ENCODE measurements at regions not wholly inside any gene's neighbourhood (a gene's known extent, or its start where the extent isn't known, plus 50 kb on each side); places are given as distances from the start of the nearest gene placed in this dataset.

- intact Hi-C loops (cut with micrococcal nuclease; ENCODE audit: unreplicated experiment) = loop anchor here (10.0 kb wide), 1 partner anchor 70 kb away; no protein-coding TSS in a partner anchor
- no peak overlapping the region for H3K27ac Mint-ChIP-seq (ENCODE audit: unreplicated experiment)
- no peaks in the 10 kb centered on the region for H3K9me3 Mint-ChIP-seq (ENCODE audit: low read depth, unreplicated experiment)
- H3K4me3 Mint-ChIP-seq (ENCODE audit: low read depth, unreplicated experiment) = no peak overlapping the region
- H3K27me3 Mint-ChIP-seq (ENCODE audit: unreplicated experiment) = peaks cover 52% of the 10 kb centered on the region
- BruUV-seq (replicated peaks) = no TSS peak
- CTCF ChIA-PET = interaction anchor here (0.9 kb wide), 1 partner anchor 21 kb away, joined by 3 read pairs; no protein-coding TSS in a partner anchor
- DNase-seq = no peak
- TF ChIP-seq CTCF (IDR thresholded peaks at IDR 0.05; ENCODE audit: unreplicated experiment) = no peak
- no peaks in the 10 kb centered on the region for H3K4me1 Mint-ChIP-seq (ENCODE audit: low read depth, unreplicated experiment)
- H3K36me3 Mint-ChIP-seq (ENCODE audit: insufficient read depth, unreplicated experiment) = no peaks in the 10 kb centered on the region
These were observed 82.0 kb upstream of the TOP3B start for GRCh38 chr22:22064580-22064979.

GRCh38 chr22:22062306-22062793 lies 79.8 kb upstream of the TOP3B start:
- CTCF ChIA-PET = interaction anchor here (0.6 kb wide), 1 partner anchor 110 kb away, joined by 3 read pairs; the partner anchor contains the start of gene PPM1F
- Mint-ChIP-seq H3K4me1 (ENCODE audit: low read depth, unreplicated experiment) (no peaks in the 10 kb centered on the region), H3K36me3 (ENCODE audit: insufficient read depth, unreplicated experiment) (no peaks in the 10 kb centered on the region), H3K27ac (ENCODE audit: unreplicated experiment) (no peak overlapping the region), H3K4me3 (ENCODE audit: low read depth, unreplicated experiment) (no peak overlapping the region), H3K27me3 (ENCODE audit: unreplicated experiment) (peaks cover 52% of the 10 kb centered on the region), H3K9me3 (ENCODE audit: low read depth, unreplicated experiment) (no peaks in the 10 kb centered on the region)
- TF ChIP-seq CTCF (IDR thresholded peaks at IDR 0.05; ENCODE audit: unreplicated experiment) = no peak
- intact Hi-C loops (cut with micrococcal nuclease; ENCODE audit: unreplicated experiment) = loop anchor here (10.0 kb wide), 1 partner anchor 72 kb away; no protein-coding TSS in a partner anchor
- no peak for DNase-seq
- BruUV-seq (replicated peaks) = no TSS peak

GRCh38 chr22:22061085-22062077 lies 78.8 kb upstream of the TOP3B start:
- no peak for TF ChIP-seq CTCF (IDR thresholded peaks at IDR 0.05; ENCODE audit: unreplicated experiment)
- intact Hi-C loops (cut with micrococcal nuclease; ENCODE audit: unreplicated experiment) = loop anchor here (10.0 kb wide), 1 partner anchor 73 kb away; no protein-coding TSS in a partner anchor
- H3K36me3 Mint-ChIP-seq (ENCODE audit: insufficient read depth, unreplicated experiment) = no peaks in the 10 kb centered on the region
- H3K27ac Mint-ChIP-seq (ENCODE audit: unreplicated experiment) = no peak overlapping the region
- no peak for DNase-seq
- no peaks in the 10 kb centered on the region for H3K4me1 Mint-ChIP-seq (ENCODE audit: low read depth, unreplicated experiment)
- no TSS peak for BruUV-seq (replicated peaks)
- CTCF ChIA-PET = interaction anchor here (0.6 to 1.5 kb wide), 8 partner anchors 8 to 134 kb away, joined by 3 to 6 read pairs (median 4); partner anchors contain the start of gene PPM1F
- no peaks in the 10 kb centered on the region for H3K9me3 Mint-ChIP-seq (ENCODE audit: low read depth, unreplicated experiment)
- H3K4me3 Mint-ChIP-seq (ENCODE audit: low read depth, unreplicated experiment) = no peak overlapping the region
- H3K27me3 Mint-ChIP-seq (ENCODE audit: unreplicated experiment) = peaks cover 55% of the 10 kb centered on the region

- DNase-seq = peak; percentile 85
- Mint-ChIP-seq H3K36me3 (ENCODE audit: insufficient read depth, unreplicated experiment) (no peaks in the 10 kb centered on the region), H3K27ac (ENCODE audit: unreplicated experiment) (no peak overlapping the region), H3K4me1 (ENCODE audit: low read depth, unreplicated experiment) (no peaks in the 10 kb centered on the region), H3K27me3 (ENCODE audit: unreplicated experiment) (peaks cover 57% of the 10 kb centered on the region), H3K4me3 (ENCODE audit: low read depth, unreplicated experiment) (no peak overlapping the region), H3K9me3 (ENCODE audit: low read depth, unreplicated experiment) (no peaks in the 10 kb centered on the region)
- peak; percentile 87 for TF ChIP-seq CTCF (IDR thresholded peaks at IDR 0.05; ENCODE audit: unreplicated experiment)
- no TSS peak for BruUV-seq (replicated peaks)
- CTCF ChIA-PET = interaction anchor here (0.5 to 1.5 kb wide), 7 partner anchors 9 to 135 kb away, joined by 3 to 6 read pairs (median 4); no protein-coding TSS in a partner anchor
- intact Hi-C loops (cut with micrococcal nuclease; ENCODE audit: unreplicated experiment) = loop anchor here (10.0 kb wide), 1 partner anchor 74 kb away; no protein-coding TSS in a partner anchor
These were observed 77.9 kb upstream of the TOP3B start for GRCh38 chr22:22060200-22061084.

Data from Calu3 (cell line).